K562 (cell line): ENCODE measurements at regions not wholly inside any gene's neighbourhood (a gene's known extent, or its start where the extent isn't known, plus 50 kb on each side); places are given as distances from the start of the nearest gene placed in this dataset.

Source experiments
- ETV6 ChIP-seq, 3 experiments: fragments of 150-350 bp in 1 of 3; sonication (generic) in 1 of 3; formaldehyde crosslinking in 1 of 3; IDR thresholded peaks; 2 replicates each; pipeline versions ENCODE4 v1.6.1 to v1.8.0; 2014 to 2022; ENCODE audit warnings: borderline replicate concordance in 2 of 3, low read depth in 2 of 3, antibody characterized with exemption in 1 of 3, low read length in 1 of 3, mild to moderate bottlenecking in 1 of 3, missing genetic modification reagents in 1 of 3
- FOXK2 ChIP-seq, 2 experiments: fragments of 450-650 bp; IDR thresholded peaks in 1 of 2; conservative IDR thresholded peaks in 1 of 2; 2 replicates each; pipeline ENCODE4 v1.6.1; 2016; ENCODE audit warnings: low read depth in 2 of 2, mild to moderate bottlenecking in 1 of 2
- MTF1 ChIP-seq: fragments of 250-450 bp; sonication (Bioruptor Pico); IDR thresholded peaks from 2 replicates; pipeline ENCODE4 v1.9.0; 2021; ENCODE audit warnings: moderate library complexity, mild to moderate bottlenecking, inconsistent platforms, borderline replicate concordance
- POLR2AphosphoS5 ChIP-seq: IDR thresholded peaks from 2 replicates; pipeline ENCODE4 v1.6.1; 2011; ENCODE audit warnings: mild to moderate bottlenecking, low read depth, low read length, moderate library complexity; ENCODE audit not compliant: control insufficient read depth, insufficient read depth
- SPI1 ChIP-seq: IDR thresholded peaks from 2 replicates; pipeline ENCODE4 v1.6.1; 2011; ENCODE audit warnings: low read depth, low read length, control low read depth, borderline replicate concordance
- ZNF274 ChIP-seq: IDR thresholded peaks from 2 replicates; pipeline ENCODE4 v1.6.1; 2011; ENCODE audit warnings: low read depth, mild to moderate bottlenecking, low read length, moderate library complexity, borderline replicate concordance
- TF ChIP-seq, protein P1 (sequence below), 3 experiments: IDR thresholded peaks in 2 of 3; conservative IDR thresholded peaks in 1 of 3; 2 replicates each; pipeline ENCODE4 v1.5.1; 2011 to 2012; ENCODE audit warnings: low read length in 3 of 3, mild to moderate bottlenecking in 3 of 3, control low read depth in 2 of 3, improper control_type of control experiment in 1 of 3, inconsistent platforms in 1 of 3, low read depth in 1 of 3, mixed read lengths in 1 of 3, moderate library complexity in 1 of 3; ENCODE audit not compliant: insufficient read depth in 2 of 3

DNA sequence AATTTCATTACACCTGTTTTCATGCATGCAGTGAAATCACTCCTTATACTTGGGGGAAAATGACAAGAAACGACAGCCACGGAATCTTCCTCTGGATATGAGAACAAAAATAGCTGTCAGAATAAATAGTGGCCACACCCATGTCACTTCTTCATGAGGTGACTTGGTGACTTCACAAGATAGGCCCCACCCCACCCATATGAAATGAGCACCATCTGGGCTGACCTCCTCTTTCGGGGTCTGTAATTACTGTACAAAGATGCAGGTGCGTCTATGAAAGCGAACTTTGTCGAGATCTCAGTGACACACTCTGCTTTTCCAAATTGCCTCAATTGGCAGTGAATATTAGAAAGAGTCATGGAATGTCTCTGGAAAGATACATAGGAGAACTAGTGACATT, 184.2 kb upstream of the CCN2 start:
- TF ChIP-seq ETV6 (IDR thresholded peaks at IDR 0.05; ENCODE audit: borderline replicate concordance in 1 of 2, low read depth in 2 of 2, low read length in 1 of 2) (no peak), ETV6 (CRISPR knock-in tag; IDR thresholded peaks at IDR 0.05; ENCODE audit: borderline replicate concordance) (no peak), SPI1 (no peak), MTF1 (CRISPR knock-in tag) (no peak), POLR2AphosphoS5 (no peak), FOXK2 (conservative IDR thresholded peaks at IDR 0.05 in 1 of 2, IDR thresholded peaks at IDR 0.05 in 1 of 2; ENCODE audit: low read depth in 2 of 2) (no peak), ZNF274 (no peak)
- TF ChIP-seq, protein P1, sequence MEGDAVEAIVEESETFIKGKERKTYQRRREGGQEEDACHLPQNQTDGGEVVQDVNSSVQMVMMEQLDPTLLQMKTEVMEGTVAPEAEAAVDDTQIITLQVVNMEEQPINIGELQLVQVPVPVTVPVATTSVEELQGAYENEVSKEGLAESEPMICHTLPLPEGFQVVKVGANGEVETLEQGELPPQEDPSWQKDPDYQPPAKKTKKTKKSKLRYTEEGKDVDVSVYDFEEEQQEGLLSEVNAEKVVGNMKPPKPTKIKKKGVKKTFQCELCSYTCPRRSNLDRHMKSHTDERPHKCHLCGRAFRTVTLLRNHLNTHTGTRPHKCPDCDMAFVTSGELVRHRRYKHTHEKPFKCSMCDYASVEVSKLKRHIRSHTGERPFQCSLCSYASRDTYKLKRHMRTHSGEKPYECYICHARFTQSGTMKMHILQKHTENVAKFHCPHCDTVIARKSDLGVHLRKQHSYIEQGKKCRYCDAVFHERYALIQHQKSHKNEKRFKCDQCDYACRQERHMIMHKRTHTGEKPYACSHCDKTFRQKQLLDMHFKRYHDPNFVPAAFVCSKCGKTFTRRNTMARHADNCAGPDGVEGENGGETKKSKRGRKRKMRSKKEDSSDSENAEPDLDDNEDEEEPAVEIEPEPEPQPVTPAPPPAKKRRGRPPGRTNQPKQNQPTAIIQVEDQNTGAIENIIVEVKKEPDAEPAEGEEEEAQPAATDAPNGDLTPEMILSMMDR (IDR thresholded peaks at IDR 0.05 in 2 of 3, conservative IDR thresholded peaks at IDR 0.05 in 1 of 3; ENCODE audit: insufficient read depth in 2 of 3, low read depth in 1 of 3, low read length in 3 of 3), result no peak
